G401 (cell line): ENCODE measurements at regions not wholly inside any gene's neighbourhood (a gene's known extent, or its start where the extent isn't known, plus 50 kb on each side); places are given as distances from the start of the nearest gene placed in this dataset.

ENCODE experiments used
- DNase-seq: peaks from one replicate; pipeline ENCODE4 v3.0.0-alpha.2; 2015; ENCODE audit warnings: low spot score
- in situ Hi-C: cut with HindIII; loops from 2 replicates; pipeline ENCODE4 v1.10.0; 2016; ENCODE audit warnings: low sequenced_read_pairs, mixed read lengths

- in situ Hi-C loops = no loop called here
- DNase-seq = no peak
These were observed 1232.0 kb downstream of the KCNT2 start for GRCh38 chr1:195376190-195376589.

GRCh38 chr1:195373856-195374255 is 1234.4 kb downstream of the KCNT2 start:
- DNase-seq = no peak
- in situ Hi-C loops = no loop called here

- no peak for DNase-seq
- in situ Hi-C loops = no loop called here
These were observed 1263.1 kb downstream of the KCNT2 start for GRCh38 chr1:195345149-195345548.

- DNase-seq = no peak
- in situ Hi-C loops = no loop called here
These were observed 1270.6 kb downstream of the KCNT2 start for GRCh38 chr1:195337646-195338045.

- in situ Hi-C loops = no loop called here
- DNase-seq = no peak
These were observed 1271.4 kb downstream of the KCNT2 start for GRCh38 chr1:195336812-195337211.

GRCh38 chr1:195335541-195335940 is 1272.7 kb downstream of the KCNT2 start:
- in situ Hi-C loops = no loop called here
- no peak for DNase-seq

GRCh38 chr1:195332102-195332501 is 1276.1 kb downstream of the KCNT2 start:
- in situ Hi-C loops = no loop called here
- DNase-seq = no peak

- no peak for DNase-seq
- in situ Hi-C loops = no loop called here
These were observed 1279.6 kb downstream of the KCNT2 start for GRCh38 chr1:195328681-195329080.

- DNase-seq = no peak
- in situ Hi-C loops = no loop called here
These were observed 1280.1 kb downstream of the KCNT2 start for GRCh38 chr1:195328102-195328501.

GRCh38 chr1:195327361-195327760 is 1280.9 kb downstream of the KCNT2 start:
- in situ Hi-C loops = no loop called here
- DNase-seq = no peak

- no peak for DNase-seq
- in situ Hi-C loops = no loop called here
These were observed 1281.9 kb downstream of the KCNT2 start for GRCh38 chr1:195326325-195326724.

GRCh38 chr1:195325181-195325580 is 1283.1 kb downstream of the KCNT2 start:
- DNase-seq = no peak
- in situ Hi-C loops = no loop called here

- no peak for DNase-seq
- in situ Hi-C loops = no loop called here
These were observed 1302.0 kb downstream of the KCNT2 start for GRCh38 chr1:195306281-195306680.

- DNase-seq = no peak
- in situ Hi-C loops = no loop called here
These were observed 1313.3 kb downstream of the KCNT2 start for GRCh38 chr1:195294911-195295310.

GRCh38 chr1:195278644-195279043 is 1329.6 kb downstream of the KCNT2 start:
- DNase-seq = no peak
- in situ Hi-C loops = no loop called here

GRCh38 chr1:195275710-195276109 is 1332.5 kb downstream of the KCNT2 start:
- no peak for DNase-seq
- in situ Hi-C loops = no loop called here

- in situ Hi-C loops = no loop called here
- DNase-seq = no peak
These were observed 1356.3 kb downstream of the KCNT2 start for GRCh38 chr1:195251900-195252299.

GRCh38 chr1:195243492-195243891 is 1364.7 kb downstream of the KCNT2 start:
- in situ Hi-C loops = no loop called here
- DNase-seq = no peak

GRCh38 chr1:195241066-195241465 is 1367.2 kb downstream of the KCNT2 start:
- in situ Hi-C loops = no loop called here
- no peak for DNase-seq

- in situ Hi-C loops = no loop called here
- DNase-seq = no peak
These were observed 1369.9 kb downstream of the KCNT2 start for GRCh38 chr1:195238313-195238712.

- in situ Hi-C loops = no loop called here
- no peak for DNase-seq
These were observed 1371.0 kb downstream of the KCNT2 start for GRCh38 chr1:195236991-195237889.
